B cell (primary cell): ENCODE measurements at regions not wholly inside any gene's neighbourhood (a gene's known extent, or its start where the extent isn't known, plus 50 kb on each side); places are given as distances from the start of the nearest gene placed in this dataset.

Experiments
- EZH2 ChIP-seq: IDR thresholded peaks from 2 replicates; pipeline ENCODE4 v1.6.1; 2012; ENCODE audit warnings: borderline replicate concordance, low read depth, mild to moderate bottlenecking, moderate library complexity, low read length; ENCODE audit not compliant: insufficient read depth, poor library complexity, severe bottlenecking
- TF ChIP-seq, protein P1 (sequence below): fragments of 200-600 bp; IDR thresholded peaks from one replicate; pipeline ENCODE4 v1.8.0; 2022; ENCODE audit warnings: antibody characterized with exemption, mild to moderate bottlenecking

DNA sequence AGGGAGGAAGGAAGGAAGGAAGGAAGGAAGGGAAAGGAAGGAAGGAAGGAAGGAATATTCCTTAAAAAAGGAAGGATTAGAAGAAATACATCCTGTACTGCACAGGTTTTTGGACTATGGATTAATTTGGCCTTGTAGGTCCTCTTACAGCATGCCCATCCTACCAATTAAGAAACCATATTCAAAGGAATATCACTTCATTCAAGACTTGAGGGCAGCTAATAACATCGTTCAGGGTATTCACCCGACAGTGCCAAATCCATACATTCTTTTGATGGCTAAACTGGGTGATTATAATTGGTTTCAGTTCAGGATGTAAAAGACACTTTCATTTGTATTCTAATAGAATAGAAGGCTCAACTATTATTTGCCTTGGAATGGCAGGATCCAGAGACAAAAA is 410.3 kb downstream of the PLOD2 start:
- TF ChIP-seq, protein P1, sequence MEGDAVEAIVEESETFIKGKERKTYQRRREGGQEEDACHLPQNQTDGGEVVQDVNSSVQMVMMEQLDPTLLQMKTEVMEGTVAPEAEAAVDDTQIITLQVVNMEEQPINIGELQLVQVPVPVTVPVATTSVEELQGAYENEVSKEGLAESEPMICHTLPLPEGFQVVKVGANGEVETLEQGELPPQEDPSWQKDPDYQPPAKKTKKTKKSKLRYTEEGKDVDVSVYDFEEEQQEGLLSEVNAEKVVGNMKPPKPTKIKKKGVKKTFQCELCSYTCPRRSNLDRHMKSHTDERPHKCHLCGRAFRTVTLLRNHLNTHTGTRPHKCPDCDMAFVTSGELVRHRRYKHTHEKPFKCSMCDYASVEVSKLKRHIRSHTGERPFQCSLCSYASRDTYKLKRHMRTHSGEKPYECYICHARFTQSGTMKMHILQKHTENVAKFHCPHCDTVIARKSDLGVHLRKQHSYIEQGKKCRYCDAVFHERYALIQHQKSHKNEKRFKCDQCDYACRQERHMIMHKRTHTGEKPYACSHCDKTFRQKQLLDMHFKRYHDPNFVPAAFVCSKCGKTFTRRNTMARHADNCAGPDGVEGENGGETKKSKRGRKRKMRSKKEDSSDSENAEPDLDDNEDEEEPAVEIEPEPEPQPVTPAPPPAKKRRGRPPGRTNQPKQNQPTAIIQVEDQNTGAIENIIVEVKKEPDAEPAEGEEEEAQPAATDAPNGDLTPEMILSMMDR, result no peak
- no peak for TF ChIP-seq EZH2
